ENCODE measurements at regions not wholly inside any gene's neighbourhood (a gene's known extent, or its start where the extent isn't known, plus 50 kb on each side); places are given as distances from the start of the nearest gene placed in this dataset.

- FAIRE-seq, result no peak
- in situ Hi-C loops (cut with MboI), result loop anchor here (25.0 kb wide), 1 partner anchor 566 kb away; no protein-coding TSS in a partner anchor
- TF ChIP-seq ZZZ3 (IDR thresholded peaks at IDR 0.05; ENCODE audit: control insufficient read depth, insufficient read length, low read depth), result no peak
- no peak for TF ChIP-seq CBX3 (IDR thresholded peaks at IDR 0.05; ENCODE audit: borderline replicate concordance, low read depth)
- Histone ChIP-seq H4K20me1 (ENCODE audit: control insufficient read depth, insufficient read depth) (no peaks in the 10 kb centered on the region), H3K36me3 (ENCODE audit: control insufficient read depth in 2 of 2, insufficient read depth in 2 of 2, low read length in 1 of 2) (no peaks in the 10 kb centered on the region), H3K9ac (ENCODE audit: control insufficient read depth, insufficient read depth, low read length) (no peak overlapping the region), H3K27ac (ENCODE audit: control insufficient read depth, insufficient read depth) (no peak overlapping the region), H2AFZ (ENCODE audit: control insufficient read depth, low read depth, low read length) (no peak overlapping the region), H3K4me1 (ENCODE audit: control insufficient read depth, insufficient read depth, low read length) (no peaks in the 10 kb centered on the region), H3K79me2 (ENCODE audit: control insufficient read depth, insufficient read depth, low read length) (no peaks in the 10 kb centered on the region), H3K27me3 (replicated peaks in 1 of 2; ENCODE audit: control insufficient read depth in 2 of 2, insufficient read depth in 2 of 2, low read length in 1 of 2) (no peaks in the 10 kb centered on the region), H3K9me3 (replicated peaks; ENCODE audit: control insufficient read depth, insufficient read depth, low read length) (no peaks in the 10 kb centered on the region; the same call in 2 of the 3 replicates), H3K4me3 (no peak overlapping the region), H3K4me2 (ENCODE audit: control insufficient read depth, insufficient read depth) (no peak overlapping the region)
- no peak for ATAC-seq
- ChIA-PET RAD21 (ENCODE audit: unreplicated experiment) (interaction anchor here (1.4 kb wide), 1 partner anchor 270 kb away, joined by 3 read pairs; no protein-coding TSS in a partner anchor), CTCF (interaction anchor here (0.9 to 2.3 kb wide), 3 partner anchors 16 to 271 kb away, joined by 3 to 15 read pairs (median 3); no protein-coding TSS in a partner anchor), POLR2A (no interaction called here), SMC1A (ENCODE audit: uncharacterized antibody, unreplicated experiment) (interaction anchor here (0.7 to 1.2 kb wide), 2 partner anchors 270 to 283 kb away, joined by 3 read pairs; no protein-coding TSS in a partner anchor)
- intact Hi-C loops (cut with micrococcal nuclease; ENCODE audit: unreplicated experiment), result loop anchor here (10.0 kb wide), 1 partner anchor 528 kb away; no protein-coding TSS in a partner anchor
- 46% methylated on average over 6 of the region's 6 CpGs for WGBS (ENCODE audit: insufficient coverage, insufficient replicate concordance, low lambda C conversion rate, missing lambda C conversion rate)
- no peak for DNase-seq (ENCODE audit: low read depth, low spot score)
- BruUV-seq (replicated peaks), result no TSS peak
Observed at GRCh38 chr18:59052965-59053820, 86.5 kb upstream of the SEC11C start.

GRCh38 chr18:59054496-59055287 lies 85.0 kb upstream of the SEC11C start:
- ATAC-seq (no peak), DNase-seq (ENCODE audit: low read depth, low spot score) (no peak), FAIRE-seq (no peak)
- Histone ChIP-seq H3K9ac (ENCODE audit: control insufficient read depth, insufficient read depth, low read length) (no peak overlapping the region), H3K4me2 (ENCODE audit: control insufficient read depth, insufficient read depth) (no peak overlapping the region), H3K36me3 (ENCODE audit: control insufficient read depth in 2 of 2, insufficient read depth in 2 of 2, low read length in 1 of 2) (no peaks in the 10 kb centered on the region), H4K20me1 (ENCODE audit: control insufficient read depth, insufficient read depth) (no peaks in the 10 kb centered on the region), H3K27ac (ENCODE audit: control insufficient read depth, insufficient read depth) (no peak overlapping the region), H3K4me3 (no peak overlapping the region), H2AFZ (ENCODE audit: control insufficient read depth, low read depth, low read length) (no peak overlapping the region), H3K4me1 (ENCODE audit: control insufficient read depth, insufficient read depth, low read length) (no peaks in the 10 kb centered on the region), H3K27me3 (replicated peaks in 1 of 2; ENCODE audit: control insufficient read depth in 2 of 2, insufficient read depth in 2 of 2, low read length in 1 of 2) (no peaks in the 10 kb centered on the region), H3K79me2 (ENCODE audit: control insufficient read depth, insufficient read depth, low read length) (no peaks in the 10 kb centered on the region), H3K9me3 (replicated peaks; ENCODE audit: control insufficient read depth, insufficient read depth, low read length) (no peaks in the 10 kb centered on the region; the same call in 2 of the 3 replicates)
- SMC1A ChIA-PET (ENCODE audit: uncharacterized antibody, unreplicated experiment), result interaction anchor here (1.0 to 1.2 kb wide), 6 partner anchors 10 to 286 kb away, joined by 3 to 9 read pairs (median 4); no protein-coding TSS in a partner anchor
- POLR2A ChIA-PET, result interaction anchor here (0.5 to 0.6 kb wide), 2 partner anchors 284 to 468 kb away, joined by 3 to 7 read pairs; no protein-coding TSS in a partner anchor
- BruUV-seq (replicated peaks), result no TSS peak
- in situ Hi-C loops (cut with MboI), result loop anchor here (5.0 to 25.0 kb wide), 2 partner anchors 272 to 567 kb away; no protein-coding TSS in a partner anchor
- CTCF ChIA-PET, result interaction anchor here (0.8 to 2.3 kb wide), 9 partner anchors 10 to 286 kb away, joined by 3 to 15 read pairs (median 5); no protein-coding TSS in a partner anchor
- RAD21 ChIA-PET (ENCODE audit: unreplicated experiment), result interaction anchor here (0.8 to 3.9 kb wide), 5 partner anchors 89 to 286 kb away, joined by 3 to 20 read pairs (median 4); no protein-coding TSS in a partner anchor
- 26% methylated on average over 7 of the region's 7 CpGs for WGBS (ENCODE audit: insufficient coverage, insufficient replicate concordance, low lambda C conversion rate, missing lambda C conversion rate)
- intact Hi-C loops (cut with micrococcal nuclease; ENCODE audit: unreplicated experiment), result loop anchor here (10.0 kb wide), 1 partner anchor 530 kb away; no protein-coding TSS in a partner anchor
- TF ChIP-seq CEBPZ (IDR thresholded peaks at IDR 0.05; ENCODE audit: low read depth, low read length) (no peak), ZNF384 (IDR thresholded peaks at IDR 0.05; ENCODE audit: borderline replicate concordance, low read depth, low read length) (no peak), BCL3 (IDR thresholded peaks at IDR 0.05; ENCODE audit: borderline replicate concordance, insufficient read depth, low read depth, low read length, poor library complexity, severe bottlenecking) (no peak)
